H9 (cell line): ENCODE measurements at regions not wholly inside any gene's neighbourhood (a gene's known extent, or its start where the extent isn't known, plus 50 kb on each side); places are given as distances from the start of the nearest gene placed in this dataset.

Experiments
- DNase-seq: peaks from one replicate; pipeline ENCODE4 v3.0.0-alpha.2; 2017
- H2AFZ ChIP-seq: one replicate; pipeline ENCODE4 v1.6.1; 2013; ENCODE audit warnings: mild to moderate bottlenecking, low read length, control low read depth, moderate library complexity
- H2AK5ac ChIP-seq: 2 replicates; pipeline ENCODE4 v1.6.1; 2013; ENCODE audit warnings: low read length, control low read depth, mixed read lengths; ENCODE audit not compliant: insufficient read length
- H2BK120ac ChIP-seq: one replicate; pipeline ENCODE4 v1.6.1; 2013; ENCODE audit warnings: low read depth, mild to moderate bottlenecking, low read length, control low read depth, inconsistent platforms; ENCODE audit not compliant: poor library complexity, severe bottlenecking
- H2BK12ac ChIP-seq: 2 replicates; pipeline ENCODE4 v1.6.1; 2013; ENCODE audit warnings: low read length, control low read depth, mixed read lengths, low read depth; ENCODE audit not compliant: insufficient read length
- H2BK15ac ChIP-seq: 2 replicates; pipeline ENCODE4 v1.6.1; 2013; ENCODE audit warnings: low read depth, low read length, control low read depth
- H2BK20ac ChIP-seq: one replicate; pipeline ENCODE4 v1.6.1; 2013; ENCODE audit warnings: low read depth, mild to moderate bottlenecking, low read length, control low read depth, inconsistent platforms; ENCODE audit not compliant: poor library complexity, severe bottlenecking
- H2BK5ac ChIP-seq: 2 replicates; pipeline ENCODE4 v1.6.1; 2013; ENCODE audit warnings: low read length, control low read depth, mixed read lengths; ENCODE audit not compliant: insufficient read length
- H3K14ac ChIP-seq: 2 replicates; pipeline ENCODE4 v1.6.1; 2013; ENCODE audit warnings: low read length, control low read depth; ENCODE audit not compliant: insufficient read depth
- H3K18ac ChIP-seq: 2 replicates; pipeline ENCODE4 v1.6.1; 2013; ENCODE audit warnings: low read depth, mild to moderate bottlenecking, mixed read lengths, low read length, control low read depth; ENCODE audit not compliant: insufficient read length
- H3K23ac ChIP-seq: 2 replicates; pipeline ENCODE4 v1.6.1; 2013; ENCODE audit warnings: low read length, control low read depth, mixed read lengths, low read depth; ENCODE audit not compliant: insufficient read length
- H3K23me2 ChIP-seq: 2 replicates; pipeline ENCODE4 v1.6.1; 2013; ENCODE audit warnings: low read depth, mild to moderate bottlenecking, mixed read lengths, low read length, control low read depth; ENCODE audit not compliant: insufficient read length, poor library complexity, severe bottlenecking
- H3K27ac ChIP-seq: 2 replicates; pipeline ENCODE4 v1.5.1; 2013; ENCODE audit warnings: low read length, control low read depth, mixed read lengths, low read depth; ENCODE audit not compliant: insufficient read length
- H3K27me3 ChIP-seq: 2 replicates; pipeline ENCODE4 v1.6.1; 2013; ENCODE audit warnings: low read length, control low read depth, inconsistent platforms; ENCODE audit not compliant: insufficient read depth
- H3K4ac ChIP-seq: 2 replicates; pipeline ENCODE4 v1.6.1; 2013; ENCODE audit warnings: low read depth, mild to moderate bottlenecking, control low read depth, inconsistent platforms, low read length, moderate library complexity
- H3K4me1 ChIP-seq: 2 replicates; pipeline ENCODE4 v1.6.1; 2013; ENCODE audit warnings: low read length, control low read depth, inconsistent platforms; ENCODE audit not compliant: insufficient read depth
- H3K4me2 ChIP-seq: 2 replicates; pipeline ENCODE4 v1.6.1; 2013; ENCODE audit warnings: low read length, control low read depth, mixed read lengths; ENCODE audit not compliant: insufficient read length, insufficient read depth
- H3K56ac ChIP-seq: 2 replicates; pipeline ENCODE4 v1.6.1; 2013; ENCODE audit warnings: low read depth, mild to moderate bottlenecking, mixed read lengths, low read length, control low read depth; ENCODE audit not compliant: insufficient read length
- H3K79me1 ChIP-seq: 2 replicates; pipeline ENCODE4 v1.6.1; 2013; ENCODE audit warnings: low read depth, mild to moderate bottlenecking, moderate library complexity, low read length, control low read depth, inconsistent platforms; ENCODE audit not compliant: insufficient read depth, poor library complexity, severe bottlenecking
- H3K79me2 ChIP-seq: 2 replicates; pipeline ENCODE4 v1.6.1; 2013; ENCODE audit warnings: low read length, control low read depth, inconsistent platforms; ENCODE audit not compliant: insufficient read depth
- H3K9ac ChIP-seq: 2 replicates; pipeline ENCODE4 v1.6.1; 2013; ENCODE audit warnings: low read length, control low read depth, mixed read lengths; ENCODE audit not compliant: insufficient read length; ENCODE audit errors: extremely low read depth
- H3K9me3 ChIP-seq: one replicate; pipeline ENCODE4 v1.6.1; 2013; ENCODE audit warnings: low read depth, low read length, inconsistent platforms; ENCODE audit not compliant: control insufficient read depth
- H3T11ph ChIP-seq: one replicate; pipeline ENCODE4 v1.6.1; 2013; ENCODE audit warnings: mild to moderate bottlenecking, low read length, control low read depth, inconsistent platforms
- H4K20me1 ChIP-seq: one replicate; pipeline ENCODE4 v1.6.1; 2013; ENCODE audit not compliant: control insufficient read depth, insufficient read length, insufficient read depth
- H4K5ac ChIP-seq: 2 replicates; pipeline ENCODE4 v1.6.1; 2013; ENCODE audit warnings: low read depth, mild to moderate bottlenecking, mixed read lengths, low read length, control low read depth; ENCODE audit not compliant: insufficient read length
- H4K8ac ChIP-seq: replicated peaks from 2 replicates; pipeline ENCODE4 v1.6.1; 2013; ENCODE audit warnings: low read length, control low read depth, mixed read lengths, low read depth; ENCODE audit not compliant: insufficient read length
- H4K91ac ChIP-seq: 2 replicates; pipeline ENCODE4 v1.6.1; 2013; ENCODE audit warnings: low read depth, mild to moderate bottlenecking, moderate library complexity, mixed read lengths, low read length, control low read depth; ENCODE audit not compliant: insufficient read length
- H3K27ac Mint-ChIP-seq, 3 experiments: 2 replicates in 2 of 3; 3 replicates in 1 of 3; pipeline ENCODE4 v1.8.0; 2020 to 2021; ENCODE audit warnings: mixed read lengths in 3 of 3, mild to moderate bottlenecking in 1 of 3, moderate library complexity in 1 of 3
- H3K27me3 Mint-ChIP-seq: 2 replicates; pipeline ENCODE4 v1.8.0; 2021; ENCODE audit warnings: low read depth, mild to moderate bottlenecking, moderate library complexity, mixed read lengths
- H3K36me3 Mint-ChIP-seq, 3 experiments: 2 replicates in 2 of 3; 3 replicates in 1 of 3; pipeline ENCODE4 v1.8.0; 2020 to 2021; ENCODE audit warnings: low read depth in 3 of 3, mixed read lengths in 3 of 3; ENCODE audit not compliant: insufficient read depth in 1 of 3
- H3K4me1 Mint-ChIP-seq, 2 experiments: 2 replicates each; pipeline ENCODE4 v1.8.0; 2020; ENCODE audit warnings: mixed read lengths in 2 of 2
- H3K4me3 Mint-ChIP-seq, 2 experiments: 2 replicates in 1 of 2; 3 replicates in 1 of 2; pipeline ENCODE4 v1.8.0; 2020 to 2021; ENCODE audit warnings: mild to moderate bottlenecking in 2 of 2, mixed read lengths in 2 of 2, moderate library complexity in 1 of 2
- H3K9me3 Mint-ChIP-seq, 2 experiments: 2 replicates in 1 of 2; 3 replicates in 1 of 2; pipeline ENCODE4 v1.8.0; 2020; ENCODE audit warnings: mild to moderate bottlenecking in 2 of 2, mixed read lengths in 2 of 2, moderate library complexity in 1 of 2
- WGBS: extraction: QIAGEN DNeasy Blood & Tissue Kit; methylation state at CpG from one replicate; pipeline ENCODE4 v1.1.7; 2013; ENCODE audit warnings: missing lambda C conversion rate, low lambda C conversion rate, mixed read lengths; ENCODE audit not compliant: insufficient read length; ENCODE audit errors: extremely low coverage; 5-methylcytosine and 5-hydroxymethylcytosine counted together
- TF ChIP-seq, protein P1 (sequence below): fragments of 200-600 bp; sonication (generic); conservative IDR thresholded peaks from 3 replicates; pipeline ENCODE4 v1.8.0; 2021; ENCODE audit warnings: antibody characterized with exemption, mild to moderate bottlenecking

DNA sequence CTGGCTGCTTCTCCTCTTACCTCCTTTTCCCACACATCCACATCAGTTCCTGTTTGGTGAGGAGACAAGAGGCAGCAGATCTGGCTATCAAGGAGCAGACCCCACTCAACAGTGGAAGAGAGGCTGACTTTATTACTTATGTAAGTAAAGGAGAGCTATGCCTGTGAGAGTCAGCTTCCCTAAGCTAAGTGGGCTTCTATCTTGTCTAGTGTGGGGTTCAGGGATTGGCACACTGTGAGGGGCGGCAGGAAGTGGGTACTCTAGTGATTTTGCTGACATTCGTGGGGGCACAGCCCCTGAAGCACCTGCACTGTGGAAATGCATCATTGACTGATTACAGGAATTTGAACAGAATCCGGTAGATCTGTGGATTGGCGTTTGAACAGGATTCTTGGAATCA lies 163.5 kb upstream of the IRX1 start:
- Histone ChIP-seq H3K27me3 (no peaks in the 10 kb centered on the region), H3K23ac (no peak overlapping the region), H2AFZ (no peak overlapping the region), H3K79me2 (no peaks in the 10 kb centered on the region), H3T11ph (no peak overlapping the region), H3K9me3 (no peaks in the 10 kb centered on the region), H2AK5ac (no peak overlapping the region), H3K4me1 (no peaks in the 10 kb centered on the region), H3K56ac (no peak overlapping the region), H2BK15ac (no peak overlapping the region), H3K9ac (no peak overlapping the region), H3K14ac (no peak overlapping the region), H4K8ac (no peak overlapping the region), H2BK20ac (no peak overlapping the region), H2BK120ac (no peak overlapping the region), H3K4ac (no peak overlapping the region), H2BK12ac (no peak overlapping the region), H3K18ac (no peak overlapping the region), H3K23me2 (no peaks in the 10 kb centered on the region), H2BK5ac (no peak overlapping the region), H4K91ac (no peak overlapping the region), H3K79me1 (no peaks in the 10 kb centered on the region), H4K20me1 (no peaks in the 10 kb centered on the region), H3K27ac (no peak overlapping the region), H4K5ac (no peak overlapping the region), H3K4me2 (no peak overlapping the region)
- Mint-ChIP-seq H3K36me3 (no peaks in the 10 kb centered on the region), H3K27me3 (peaks cover 6% of the 10 kb centered on the region), H3K4me1 (peaks cover 4 to 9% of the 10 kb centered on the region in 2 experiments), H3K27ac (no peak overlapping the region), H3K9me3 (no peaks in the 10 kb centered on the region), H3K4me3 (no peak overlapping the region)
- WGBS, result no CpG with 5 or more reads among the region's 4 CpGs
- no peak for DNase-seq
- TF ChIP-seq, protein P1, sequence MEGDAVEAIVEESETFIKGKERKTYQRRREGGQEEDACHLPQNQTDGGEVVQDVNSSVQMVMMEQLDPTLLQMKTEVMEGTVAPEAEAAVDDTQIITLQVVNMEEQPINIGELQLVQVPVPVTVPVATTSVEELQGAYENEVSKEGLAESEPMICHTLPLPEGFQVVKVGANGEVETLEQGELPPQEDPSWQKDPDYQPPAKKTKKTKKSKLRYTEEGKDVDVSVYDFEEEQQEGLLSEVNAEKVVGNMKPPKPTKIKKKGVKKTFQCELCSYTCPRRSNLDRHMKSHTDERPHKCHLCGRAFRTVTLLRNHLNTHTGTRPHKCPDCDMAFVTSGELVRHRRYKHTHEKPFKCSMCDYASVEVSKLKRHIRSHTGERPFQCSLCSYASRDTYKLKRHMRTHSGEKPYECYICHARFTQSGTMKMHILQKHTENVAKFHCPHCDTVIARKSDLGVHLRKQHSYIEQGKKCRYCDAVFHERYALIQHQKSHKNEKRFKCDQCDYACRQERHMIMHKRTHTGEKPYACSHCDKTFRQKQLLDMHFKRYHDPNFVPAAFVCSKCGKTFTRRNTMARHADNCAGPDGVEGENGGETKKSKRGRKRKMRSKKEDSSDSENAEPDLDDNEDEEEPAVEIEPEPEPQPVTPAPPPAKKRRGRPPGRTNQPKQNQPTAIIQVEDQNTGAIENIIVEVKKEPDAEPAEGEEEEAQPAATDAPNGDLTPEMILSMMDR, result no peak
